H1 (cell line): ENCODE measurements at regions not wholly inside any gene's neighbourhood (a gene's known extent, or its start where the extent isn't known, plus 50 kb on each side); places are given as distances from the start of the nearest gene placed in this dataset.

Source experiments
- CHD7 ChIP-seq: fragments of 300-600 bp; sonication (generic); IDR thresholded peaks from 2 replicates; pipeline ENCODE4 v1.7.1; 2012; ENCODE audit warnings: low read length, moderate library complexity, mild to moderate bottlenecking, inconsistent platforms; ENCODE audit not compliant: insufficient replicate concordance
- CREB1 ChIP-seq: IDR thresholded peaks from 2 replicates; pipeline ENCODE4 v1.6.1; 2012; ENCODE audit warnings: inconsistent platforms
- TAF7 ChIP-seq: optimal IDR thresholded peaks from 2 replicates; pipeline ENCODE3; 2011; ENCODE audit warnings: low read depth, mild to moderate bottlenecking, inconsistent platforms, low read length, moderate library complexity, borderline replicate concordance

DNA sequence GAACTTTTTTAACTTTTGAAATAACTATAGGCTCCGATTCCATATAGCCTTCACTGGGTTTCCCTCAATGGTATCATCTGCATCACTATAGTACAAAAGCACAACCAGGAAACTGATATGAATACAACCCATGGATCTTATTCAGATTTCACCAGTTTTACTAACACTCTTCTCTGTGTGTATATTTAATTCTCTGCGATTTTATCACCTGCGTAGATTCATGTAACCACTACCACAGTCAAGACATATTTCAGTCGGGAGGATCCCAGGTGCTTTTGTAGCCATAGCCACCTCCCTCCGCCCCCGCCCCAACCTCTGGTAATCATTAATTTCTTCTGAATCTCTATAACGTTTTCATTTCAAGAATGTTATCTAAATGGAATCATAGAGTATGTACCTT lies 82.8 kb upstream of the C7orf33 start (continued):
- no peak for TF ChIP-seq CHD7
- no peak for TF ChIP-seq TAF7
- no peak for TF ChIP-seq CREB1
